ENCODE measurements at regions not wholly inside any gene's neighbourhood (a gene's known extent, or its start where the extent isn't known, plus 50 kb on each side); places are given as distances from the start of the nearest gene placed in this dataset.
"Not testable (repeated sequence)": the region's sequence is repeated elsewhere in the genome, so short reads cannot be mapped to it uniquely, and the experiment has no call there.

DNA sequence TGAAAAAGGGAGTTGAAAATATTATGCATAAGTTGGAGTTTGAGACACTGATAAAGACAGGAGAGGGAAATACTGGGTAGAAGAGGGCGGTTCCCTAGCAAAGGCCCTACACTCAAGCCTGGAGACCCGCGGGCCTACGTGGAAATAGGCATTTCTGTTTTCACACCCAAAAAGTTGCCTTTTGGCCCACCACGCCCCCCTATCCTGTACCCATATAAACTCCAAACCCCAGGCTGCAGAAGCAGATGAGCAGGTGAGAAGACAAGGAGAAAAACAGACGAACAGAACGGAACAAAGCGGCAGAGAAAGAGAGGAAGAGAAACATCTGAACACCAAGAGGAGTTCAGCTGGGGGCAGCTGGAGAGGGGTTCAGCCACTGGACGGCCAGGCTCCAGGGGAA is 177.9 kb downstream of the GALC start:
- DNase-seq: no peak
- no peak for ATAC-seq

DNA sequence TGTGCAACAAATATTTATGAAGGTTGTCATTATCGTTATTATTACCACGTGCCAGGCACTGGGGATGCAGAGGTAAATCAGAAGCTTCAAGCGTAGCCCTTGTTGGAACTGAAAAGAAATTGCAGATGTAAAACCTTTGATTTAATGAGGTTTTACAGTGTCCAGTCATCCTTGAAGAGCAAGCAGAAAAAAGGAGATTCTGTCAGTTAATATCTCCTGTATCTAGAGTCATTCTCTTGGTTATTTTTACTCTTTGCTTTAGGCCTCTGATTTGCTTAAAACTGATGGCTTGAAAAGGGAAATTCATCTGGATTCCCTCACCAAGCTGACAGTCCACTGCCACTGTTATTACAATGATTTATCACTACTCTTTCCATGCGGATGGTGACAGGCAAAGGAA is 179.3 kb downstream of the GALC start:
- DNase-seq: no peak
- no peak for ATAC-seq

DNA sequence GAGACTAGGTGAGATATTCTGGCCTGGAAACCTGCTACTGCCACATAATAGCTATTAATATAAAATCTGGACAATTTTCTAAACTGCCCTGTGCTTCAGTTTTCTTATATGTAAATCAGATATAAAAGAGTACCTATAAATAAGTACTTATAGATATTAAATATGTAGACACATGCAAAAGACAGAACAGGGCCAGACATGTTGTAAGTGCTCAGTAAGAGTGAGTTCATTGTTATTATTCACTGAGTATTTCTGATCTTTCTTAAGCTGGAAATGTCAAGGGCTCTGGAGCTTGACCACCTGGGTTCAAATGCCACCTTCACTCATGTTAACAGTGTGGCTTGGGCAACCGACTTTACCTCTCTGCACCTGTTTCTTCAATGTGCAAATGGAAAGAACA is 179.8 kb downstream of the GALC start:
- ATAC-seq (no peak), DNase-seq (no peak)

DNA sequence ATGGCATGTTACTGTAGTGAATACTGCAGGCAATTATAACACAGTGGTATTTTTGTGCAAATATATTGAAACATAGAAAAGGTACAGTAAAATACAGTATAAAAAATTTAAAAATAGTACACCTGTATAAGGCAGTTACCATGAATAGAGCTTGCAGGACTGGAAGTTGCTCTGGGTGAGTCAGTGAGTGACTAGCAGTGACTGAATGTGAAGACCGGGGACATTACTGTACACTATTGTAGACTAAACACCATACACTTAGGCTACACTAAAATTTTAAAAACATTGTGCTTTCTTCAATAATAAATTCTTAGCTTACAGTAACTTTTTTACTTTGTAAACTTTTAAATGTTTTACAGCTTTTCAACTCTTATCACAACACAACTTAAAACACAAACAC is 181.7 kb downstream of the GALC start:
- DNase-seq: no peak
- ATAC-seq: no peak

DNA sequence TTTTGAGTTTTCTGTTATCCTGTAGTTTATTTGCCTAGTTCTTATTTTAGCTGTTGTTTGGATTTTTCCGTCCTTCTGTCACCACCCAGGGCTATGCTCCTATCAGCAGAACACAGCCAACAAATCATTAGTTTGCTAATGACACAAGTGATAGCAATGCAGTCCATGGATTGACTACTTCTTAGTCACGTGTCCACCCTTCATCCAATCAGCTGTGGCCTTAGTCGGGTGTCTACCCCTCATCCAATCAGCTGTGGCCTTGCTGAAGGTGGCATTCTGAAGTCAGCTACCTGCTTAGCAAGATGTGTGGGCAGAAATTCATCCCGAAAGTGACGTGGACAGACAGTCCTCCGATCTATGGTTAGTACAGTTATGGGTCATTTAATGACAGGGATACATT is 182.3 kb downstream of the GALC start:
- ATAC-seq: no peak
- no peak for DNase-seq

DNA sequence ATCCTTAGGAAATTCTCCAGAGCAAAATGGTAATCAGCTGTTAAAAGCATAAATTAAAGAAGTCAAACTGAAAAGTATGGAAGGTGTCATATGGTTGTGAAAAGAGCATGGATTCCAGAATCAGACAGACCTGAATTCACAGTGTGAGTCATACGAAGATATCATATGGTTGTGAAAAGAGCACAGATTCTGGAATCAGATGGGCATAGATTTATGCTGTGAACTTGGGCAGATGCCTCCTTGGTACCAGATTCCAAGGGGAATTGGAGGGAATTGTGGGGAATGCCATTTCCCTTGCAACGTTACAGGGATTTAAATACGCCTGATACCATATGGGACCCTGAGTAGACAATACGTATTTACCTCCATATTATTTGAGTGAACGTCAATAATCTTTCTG is 183.7 kb downstream of the GALC start:
- DNase-seq (no peak), ATAC-seq (no peak)

DNA sequence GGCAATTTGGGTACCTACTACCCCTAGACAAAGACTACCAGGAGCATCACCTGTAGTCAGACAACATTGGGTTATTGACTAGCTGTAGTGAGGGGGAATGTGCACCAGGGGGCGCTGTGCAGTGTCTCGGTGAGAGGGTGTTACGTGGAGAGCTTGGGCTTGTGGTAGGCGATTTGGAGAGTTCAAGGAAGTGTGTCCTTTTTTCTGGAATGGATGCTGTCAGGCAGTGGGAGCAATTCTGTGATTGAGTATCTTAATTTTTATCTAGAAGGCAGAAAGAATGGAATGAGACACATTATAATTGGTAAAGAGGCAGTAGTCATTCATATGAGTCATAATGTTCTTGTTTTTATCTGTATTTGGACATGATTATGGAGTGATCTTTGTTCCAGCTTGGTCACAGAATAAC is 187.7 kb downstream of the GALC start:
- DNase-seq (peak; percentile 63), ATAC-seq (no peak)

DNA sequence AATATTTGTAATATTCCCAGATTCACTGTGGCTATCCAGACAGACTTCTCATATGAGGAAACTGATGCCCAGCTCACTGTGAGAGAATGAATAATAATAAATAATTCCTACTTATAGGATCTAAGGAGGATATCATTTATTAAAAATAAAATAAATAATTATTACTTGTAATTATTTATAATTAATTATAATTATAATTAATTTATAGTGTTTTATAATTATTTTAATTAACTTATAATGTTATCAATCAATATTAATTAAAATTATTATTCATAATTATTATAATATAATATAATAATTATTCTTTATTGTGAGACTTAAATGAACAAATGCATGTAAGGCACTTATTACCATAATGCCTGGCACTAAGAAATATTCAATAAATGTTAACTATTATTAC is 192.8 kb downstream of the GALC start:
- ATAC-seq: no peak

DNA sequence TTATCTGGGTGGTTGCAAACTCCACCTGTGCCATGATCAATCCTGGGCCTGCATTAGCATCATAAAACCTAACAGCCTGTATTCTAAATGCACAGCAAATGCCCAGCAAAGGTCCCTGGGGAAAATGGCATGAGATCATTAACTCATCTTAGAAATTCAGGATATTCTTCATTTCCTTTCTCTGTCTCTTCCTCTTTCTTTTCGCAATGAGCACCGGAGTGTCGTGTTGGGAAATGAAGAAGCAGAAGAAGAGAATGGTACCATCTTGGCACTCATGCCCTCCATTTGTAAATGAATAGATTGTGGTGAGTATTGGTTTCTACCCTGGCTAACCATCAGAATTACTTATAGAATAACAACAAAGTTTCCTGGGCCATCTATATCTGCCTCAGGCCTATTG is 193.6 kb downstream of the GALC start:
- no peak for DNase-seq
- ATAC-seq: no peak

More for the DNA sequence above, 192.8 kb downstream of the GALC start:
- no peak for DNase-seq

DNA sequence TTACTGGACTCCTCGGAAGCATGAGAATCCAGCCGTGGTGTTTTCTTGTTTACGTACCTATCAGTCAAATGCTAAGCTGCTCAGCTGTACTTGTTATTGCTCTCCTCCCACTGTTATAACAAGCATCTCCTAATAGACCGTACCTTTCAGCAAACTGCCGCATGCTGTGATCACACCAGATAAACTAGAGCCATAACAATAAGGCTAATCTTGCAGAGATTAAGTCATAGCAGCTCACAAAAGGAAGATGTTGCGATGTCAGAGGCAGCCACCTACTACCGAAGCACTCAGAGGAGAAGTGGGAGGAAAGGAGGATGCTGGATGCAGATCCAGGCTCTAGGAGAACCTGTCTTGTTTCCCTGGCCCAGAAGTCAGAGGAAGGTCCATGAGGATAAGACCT is 196.0 kb downstream of the GALC start:
- no peak for DNase-seq

DNA sequence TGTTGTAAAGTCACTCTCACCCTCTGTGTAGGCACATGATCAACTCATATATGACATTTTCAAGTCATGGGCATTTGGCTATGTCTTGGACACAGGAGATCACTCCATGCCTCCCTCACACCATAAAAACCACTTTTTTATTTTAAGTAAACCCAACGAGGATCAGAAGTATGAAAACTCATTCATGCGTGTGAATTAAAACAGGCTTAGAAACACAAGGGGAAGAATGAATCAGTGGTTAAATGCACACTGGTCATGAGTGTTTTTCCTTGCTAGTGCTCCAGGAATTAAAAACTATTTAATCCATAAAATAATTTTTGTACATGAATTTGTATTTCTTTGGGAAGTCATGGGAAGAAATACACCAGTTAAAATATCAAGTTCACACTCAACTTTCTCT is 198.4 kb downstream of the GALC start:
- ATAC-seq: no peak
- DNase-seq: no peak

More for the DNA sequence above, 196.0 kb downstream of the GALC start:
- ATAC-seq: no peak

DNA sequence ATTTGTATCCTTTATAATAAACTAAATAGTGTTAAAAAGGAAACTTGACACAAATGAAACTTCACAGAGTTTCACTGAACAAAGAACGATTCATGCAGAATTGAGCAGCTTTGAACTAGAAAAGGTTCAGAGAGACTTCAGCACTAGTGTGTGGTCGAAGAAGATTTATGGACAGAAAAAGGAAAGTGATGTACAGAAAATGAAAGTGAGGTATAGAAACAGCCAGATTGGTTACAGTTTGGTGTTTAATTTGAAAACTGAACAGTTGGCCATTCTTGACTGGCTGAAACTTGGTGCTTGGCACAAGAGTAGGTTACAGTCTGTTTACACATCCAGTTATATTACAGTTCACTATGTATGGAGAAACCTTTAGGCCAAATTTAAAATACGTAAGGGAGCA is 207.1 kb downstream of the GALC start:
- no peak for DNase-seq
- ATAC-seq: no peak

DNA sequence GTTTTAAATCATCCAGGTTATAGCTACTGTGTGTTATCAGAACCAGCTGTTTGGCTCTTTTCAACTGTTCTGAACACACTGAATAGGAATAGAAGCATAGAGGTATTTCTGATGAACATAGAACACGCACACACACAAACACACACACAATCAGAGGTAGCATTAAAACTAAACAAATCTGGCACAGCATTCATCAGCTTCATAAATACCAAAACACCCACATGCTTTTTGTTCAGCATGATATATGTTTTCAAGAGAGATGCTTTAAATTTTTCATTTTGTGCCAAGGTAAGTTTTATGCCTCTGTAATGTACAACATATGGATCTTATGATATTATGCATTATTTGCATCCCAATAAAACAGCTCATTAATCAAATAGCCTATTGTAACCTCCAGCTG is 208.6 kb downstream of the GALC start:
- ATAC-seq (no peak), DNase-seq (no peak)

DNA sequence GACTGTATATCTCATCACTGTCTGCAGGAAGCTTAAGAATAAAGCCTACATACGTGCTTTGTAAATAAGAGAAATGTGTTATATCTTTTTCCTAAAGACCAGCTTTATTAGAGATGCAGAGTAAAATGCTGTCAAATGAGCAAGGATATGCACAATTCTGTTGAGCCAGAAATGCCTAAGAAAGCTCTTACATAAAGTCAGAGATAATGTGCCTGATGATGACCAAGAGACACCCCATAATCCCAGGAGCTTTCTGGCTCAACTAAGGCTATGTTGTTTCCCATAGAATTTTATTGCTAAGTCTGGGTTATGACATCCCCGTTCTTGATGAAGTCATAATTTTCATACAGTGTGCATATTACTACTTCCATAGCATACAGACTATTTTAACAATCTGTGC is 209.9 kb downstream of the GALC start:
- ATAC-seq (no peak), DNase-seq (no peak)

DNA sequence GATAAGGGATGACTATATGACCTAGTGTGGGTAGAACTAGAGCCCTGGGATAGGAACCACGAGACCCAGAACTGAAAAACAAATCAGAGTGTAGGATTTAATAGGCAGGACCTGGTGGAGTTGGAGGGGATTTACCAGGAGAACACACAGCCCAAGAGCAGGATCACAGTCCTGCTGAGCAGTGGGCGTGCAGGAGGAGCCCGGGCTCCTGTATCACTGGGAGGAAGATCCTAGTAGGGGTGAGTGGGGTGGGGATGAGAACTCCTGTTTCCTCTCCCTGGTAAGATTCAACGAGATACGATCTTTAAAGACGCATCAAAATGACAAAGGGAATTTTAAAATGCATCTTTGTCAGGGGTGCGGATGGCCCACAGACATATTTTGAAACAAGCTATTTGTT is 220.1 kb downstream of the GALC start:
- ATAC-seq (no peak), DNase-seq (no peak)

DNA sequence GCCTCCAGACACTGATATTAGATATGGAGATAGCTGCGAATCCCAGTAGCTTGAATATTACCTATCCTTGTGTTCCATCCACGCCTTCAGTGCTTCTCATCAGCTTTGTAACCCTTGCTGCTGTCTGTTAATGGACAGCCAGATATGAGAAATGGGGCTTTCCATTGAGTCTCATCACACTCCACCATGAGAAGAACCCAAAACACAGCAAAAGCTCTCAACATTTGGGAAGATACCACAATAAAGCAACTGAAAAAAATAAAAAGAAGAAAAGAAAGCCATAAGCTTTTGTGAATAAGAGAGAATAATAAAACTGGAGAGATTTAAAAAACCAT is 225.4 kb downstream of the GALC start:
- DNase-seq: no peak

DNA sequence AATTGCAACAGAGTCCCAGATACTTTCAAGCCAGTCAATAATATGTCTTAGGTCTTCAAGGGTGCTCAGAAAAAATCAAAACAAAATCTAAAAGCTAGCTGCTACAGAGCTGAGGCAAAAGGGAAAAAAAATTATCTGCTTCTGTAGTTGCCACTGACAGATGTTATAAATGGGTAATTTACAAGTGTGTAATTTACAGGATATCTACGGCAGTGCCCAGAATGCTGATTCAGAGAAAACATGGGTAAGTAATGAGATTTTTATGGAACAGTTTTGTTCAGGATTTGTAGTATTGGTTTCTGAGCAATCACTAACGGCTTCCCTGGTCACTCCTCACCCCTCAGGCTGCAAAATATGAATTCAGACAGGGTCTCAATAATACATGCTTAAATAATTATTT is 234.1 kb downstream of the GALC start:
- ATAC-seq: no peak

More for the DNA sequence above, 225.4 kb downstream of the GALC start:
- no peak for ATAC-seq

DNA sequence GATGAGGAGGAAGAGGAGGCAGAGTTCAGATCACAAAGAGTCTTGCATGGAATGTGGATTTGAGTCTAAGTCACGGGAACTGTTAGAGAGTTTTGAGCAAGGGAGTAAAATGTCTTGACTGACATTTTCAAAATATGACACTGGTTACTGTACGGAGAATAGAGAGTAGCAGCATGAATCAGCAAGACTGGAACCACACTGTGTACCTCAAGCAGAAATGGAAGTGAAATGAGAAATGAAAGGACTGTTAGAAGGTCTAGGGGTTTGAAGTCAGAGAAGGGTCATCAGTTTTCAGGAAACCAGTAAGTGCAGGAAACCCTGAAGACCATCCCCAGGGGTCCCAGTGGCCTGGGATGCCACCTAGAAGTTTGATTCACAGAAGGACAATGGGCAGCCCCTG is 236.3 kb downstream of the GALC start:
- ATAC-seq: no peak

More for the DNA sequence above, 234.1 kb downstream of the GALC start:
- DNase-seq: no peak

DNA sequence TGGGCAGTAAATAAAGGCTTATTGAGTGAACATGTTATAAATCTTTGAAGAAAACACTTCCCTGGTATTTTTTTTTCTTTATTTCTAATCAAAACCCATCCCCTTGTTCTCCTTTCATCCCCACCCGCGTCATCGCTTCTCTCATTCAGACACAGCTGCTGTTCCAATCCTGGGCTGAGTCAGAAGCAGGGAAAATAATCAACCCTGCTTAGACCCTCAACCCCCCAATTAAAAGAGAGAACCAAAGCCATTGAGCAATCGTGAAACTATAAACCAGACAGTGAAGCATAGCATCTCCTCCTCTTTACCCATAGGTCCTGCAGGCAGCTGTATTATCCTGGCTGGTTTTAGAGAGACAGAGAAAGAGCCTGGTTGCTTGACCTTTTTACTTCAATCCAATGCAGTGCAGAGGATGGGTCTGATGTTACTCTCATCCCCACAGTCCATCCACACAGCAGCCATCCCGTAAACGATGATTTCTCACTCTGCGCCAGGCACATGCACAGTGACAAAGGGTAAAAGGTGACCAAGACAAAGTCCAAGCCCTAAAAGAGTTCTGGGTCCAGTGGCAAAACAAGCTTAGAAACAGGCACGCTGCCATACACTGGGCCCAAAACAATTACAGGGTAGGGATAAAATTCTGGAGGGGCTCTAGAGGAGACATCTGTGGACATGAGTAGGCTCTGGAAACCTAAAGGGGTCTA is 238.3 kb downstream of the GALC start:
- no peak for ATAC-seq
- DNase-seq: no peak

More for the DNA sequence above, 236.3 kb downstream of the GALC start:
- DNase-seq: no peak

DNA sequence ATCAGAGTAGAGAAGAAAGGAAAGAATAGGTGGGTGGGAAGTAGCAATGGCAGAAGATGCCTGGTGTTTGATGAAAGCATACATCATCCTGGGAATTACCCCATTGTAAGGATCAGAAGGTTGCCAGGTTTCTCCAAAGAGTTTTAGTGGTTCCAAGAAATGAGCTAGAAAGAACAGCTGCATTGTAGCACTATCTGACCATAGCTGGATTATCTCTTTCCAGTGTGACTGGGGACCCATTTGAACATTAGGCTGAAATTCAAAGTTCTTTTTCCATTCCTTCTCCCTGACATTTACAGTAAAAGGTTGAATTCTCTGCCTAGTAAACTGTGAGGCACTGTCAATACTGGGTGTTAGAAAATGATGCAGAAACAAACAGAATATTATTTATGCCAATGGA is 244.4 kb downstream of the GALC start:
- no peak for DNase-seq
- ATAC-seq: no peak

DNA sequence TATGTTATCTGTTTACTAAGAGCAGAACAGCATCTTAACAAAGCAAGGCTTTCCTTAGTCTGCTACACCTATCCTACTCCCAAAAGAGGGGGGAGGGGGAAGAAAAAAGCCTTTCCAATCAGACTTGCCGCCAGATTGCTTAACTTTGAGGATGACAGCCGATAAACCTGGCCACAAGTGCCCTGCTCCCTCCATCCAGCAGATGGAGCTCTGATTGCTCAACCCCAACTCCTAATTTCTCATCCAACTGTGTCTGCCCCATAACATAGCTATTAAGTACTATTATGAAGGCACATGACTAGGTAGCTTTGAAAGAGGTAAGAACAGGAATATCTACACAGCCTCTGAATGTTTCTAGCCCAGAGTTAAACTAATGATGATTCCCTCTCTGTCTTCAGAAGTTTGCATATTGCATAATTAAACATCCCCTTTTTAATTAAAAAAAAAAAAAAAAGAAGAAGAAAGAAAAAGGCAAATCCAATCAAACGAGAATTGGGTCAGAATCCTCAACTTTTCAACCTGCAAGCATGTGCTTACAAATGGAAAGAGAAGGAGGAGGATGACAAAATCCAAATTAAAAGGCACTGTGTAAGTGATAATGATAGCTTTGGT is 247.4 kb downstream of the GALC start:
- DNase-seq: peak; percentile 7
- no peak for ATAC-seq

DNA sequence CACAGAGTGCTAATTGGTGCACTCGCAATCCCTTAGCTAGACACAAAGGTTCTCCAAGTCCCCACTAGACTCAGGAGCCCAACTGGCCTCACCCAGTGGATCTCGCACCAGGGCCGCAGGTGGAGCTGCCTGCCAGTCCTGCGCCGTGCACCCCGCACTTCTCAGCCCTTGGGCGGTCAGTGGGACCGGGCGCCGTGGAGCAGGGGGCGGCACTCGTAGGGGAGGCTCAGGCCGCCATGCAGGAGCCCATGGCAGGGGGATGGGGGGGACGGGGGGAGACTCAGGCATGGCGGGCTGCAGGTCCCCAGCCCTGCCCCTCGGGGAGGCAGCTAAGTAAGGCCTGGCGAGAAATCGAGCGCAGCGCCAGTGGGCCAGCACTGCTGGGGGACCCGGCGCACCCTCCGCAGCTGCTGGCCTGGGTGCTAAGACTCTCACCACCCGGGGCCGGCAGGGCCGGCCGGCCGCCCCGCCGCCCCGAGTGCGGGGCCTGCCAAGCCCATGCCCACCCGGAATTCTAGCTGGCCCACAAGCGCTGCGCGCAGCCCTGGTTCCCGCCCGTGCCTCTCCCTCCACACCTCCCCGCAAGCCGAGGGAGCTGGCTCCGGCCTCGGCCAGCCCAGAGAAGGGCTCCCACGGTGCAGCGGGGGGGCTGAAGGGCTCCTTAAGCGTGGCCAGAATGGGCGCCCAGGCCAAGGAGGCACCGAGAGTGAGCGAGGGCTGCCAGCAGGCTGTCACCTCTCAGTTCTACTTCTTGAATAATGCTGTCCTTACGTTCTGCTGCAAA is 258.2 kb downstream of the GALC start:
- not testable (repeated sequence) for ATAC-seq, DNase-seq

DNA sequence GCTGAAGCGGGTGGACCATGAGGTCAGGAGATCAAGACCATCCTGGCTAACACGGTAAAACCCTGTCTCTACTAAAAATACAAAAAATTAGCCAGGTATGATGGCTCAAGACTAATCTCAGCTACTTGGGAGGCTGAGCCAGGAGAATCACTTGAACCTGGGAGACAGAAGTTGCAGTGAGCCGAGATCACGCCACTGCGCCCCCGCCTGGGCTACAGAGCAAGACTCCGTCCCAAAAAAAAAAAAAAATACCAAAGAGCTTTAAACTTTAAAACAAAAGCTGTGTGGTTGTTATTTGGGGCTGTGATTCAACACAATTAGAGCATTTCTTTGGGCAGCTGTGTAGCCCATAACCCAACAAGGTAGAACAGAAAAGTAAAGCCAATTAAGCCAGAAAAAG is 259.9 kb downstream of the GALC start:
- DNase-seq, ATAC-seq: not testable (repeated sequence)

DNA sequence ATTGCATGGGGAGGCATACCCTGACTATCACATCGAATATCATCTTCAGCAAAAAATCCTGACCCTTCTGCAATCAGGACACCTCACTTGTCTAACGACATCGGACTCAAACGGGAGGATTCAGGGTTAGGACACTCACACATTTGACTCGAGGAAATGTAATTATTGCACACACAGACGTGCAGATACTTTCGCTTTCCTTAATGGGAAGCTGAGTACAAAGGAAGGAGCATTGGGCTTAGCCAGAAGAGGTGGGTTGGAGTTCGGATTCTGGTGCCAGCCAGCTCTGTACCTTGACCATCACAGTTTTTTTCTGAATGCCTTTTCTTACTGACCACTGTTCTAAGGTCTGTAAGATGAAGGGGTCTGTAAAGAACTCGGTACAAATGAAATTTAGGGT is 260.4 kb downstream of the GALC start:
- ATAC-seq: no peak
- no peak for DNase-seq

Measured in stimulated activated naive CD8-positive, alpha-beta T cell treated with anti-CD3 and anti-CD28 coated beads, Interleukin-15, Interleukin-2, amounts not matched to agents 100 U/mL and 50 U/mL, for 24 hours (primary cell).